ENCODE measurements at regions not wholly inside any gene's neighbourhood (a gene's known extent, or its start where the extent isn't known, plus 50 kb on each side); places are given as distances from the start of the nearest gene placed in this dataset.
"Not testable (repeated sequence)": the region's sequence is repeated elsewhere in the genome, so short reads cannot be mapped to it uniquely, and the experiment has no call there.

DNA sequence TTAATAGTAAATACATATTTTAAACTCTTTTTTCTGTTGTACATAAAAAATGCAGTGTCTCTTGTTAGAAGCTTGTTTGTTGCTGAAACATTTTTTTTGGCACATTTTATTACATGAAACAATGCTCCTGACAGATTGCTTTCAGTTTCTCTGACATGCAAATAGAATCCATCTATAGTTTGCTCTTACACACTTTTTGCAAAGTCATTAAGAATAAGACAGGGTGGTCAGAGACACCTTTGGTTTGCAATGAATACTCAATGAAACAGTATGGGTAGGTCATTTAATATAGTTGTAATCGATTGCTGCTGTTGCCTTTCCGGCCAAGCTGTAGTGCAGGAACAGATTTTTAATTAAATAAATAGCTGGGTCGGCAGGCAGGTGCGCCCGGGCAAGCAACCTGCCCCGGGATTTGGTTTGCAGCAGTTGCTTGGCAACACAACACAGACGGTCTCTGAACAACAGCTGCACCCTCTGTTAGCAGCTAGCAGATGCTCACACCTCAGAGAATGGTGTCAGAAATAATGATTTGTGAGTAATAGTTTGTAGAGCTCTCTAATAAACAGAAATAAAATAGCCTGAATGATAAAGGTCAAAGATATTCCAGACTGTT, 115.7 kb upstream of the CACNA2D1 start:
- no peak for DNase-seq

DNA sequence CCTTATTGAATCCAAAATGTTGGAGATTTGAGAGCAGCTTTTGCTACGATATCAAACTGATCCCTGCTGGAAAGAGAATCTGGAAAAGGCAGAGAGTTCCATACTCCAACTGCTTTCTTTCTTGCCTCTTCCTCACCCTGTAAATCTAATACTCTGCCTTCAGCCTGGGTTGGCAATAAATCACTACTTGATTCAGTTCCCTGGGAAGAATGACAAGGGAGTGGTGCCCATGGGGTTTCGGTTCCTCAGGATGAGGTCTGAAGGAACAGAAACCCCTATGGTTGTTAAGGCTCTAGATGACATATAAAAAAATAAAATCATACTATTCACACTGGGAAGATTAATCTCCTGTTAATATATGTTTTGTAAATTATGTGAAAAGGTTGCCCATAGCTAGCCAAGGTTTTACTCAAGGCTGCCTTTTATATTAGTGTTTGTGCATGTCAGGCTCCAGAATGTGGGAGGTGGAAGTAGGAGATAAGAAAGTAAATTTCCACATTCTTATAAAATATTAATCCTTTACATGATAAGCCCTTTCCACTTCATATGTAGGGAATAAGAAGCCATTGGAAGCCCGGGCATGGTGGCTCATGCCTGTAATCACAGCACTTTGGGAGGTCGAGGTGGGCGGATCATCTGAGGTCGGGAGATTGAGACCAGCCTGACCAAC, 106.2 kb upstream of the CACNA2D1 start:
- no peak for DNase-seq

DNA sequence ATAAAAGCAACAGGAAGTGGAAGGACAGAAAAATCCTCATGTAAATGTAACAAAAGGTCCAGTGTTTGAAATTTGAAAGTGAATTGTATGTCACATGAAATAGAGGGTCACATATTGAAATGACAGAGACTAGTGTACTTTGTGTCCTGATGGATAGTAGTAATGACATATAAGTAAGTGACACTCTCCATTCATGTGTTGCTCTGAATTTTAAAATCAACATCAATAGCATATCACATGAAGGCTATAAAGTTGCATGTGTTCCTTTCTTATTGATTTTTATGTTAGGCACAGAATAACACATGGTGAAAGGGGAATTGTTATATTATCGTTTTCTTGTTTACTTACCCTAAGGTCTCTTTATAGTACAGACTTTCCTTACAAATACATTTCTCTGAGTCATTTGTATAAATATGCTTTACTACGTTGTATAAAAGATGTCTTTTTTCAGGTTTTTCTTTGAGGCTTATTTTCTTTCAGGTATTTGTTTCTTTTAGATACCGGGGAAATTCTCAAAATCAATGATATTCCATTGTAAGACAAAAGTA, 104.6 kb upstream of the CACNA2D1 start:
- DNase-seq, result no peak

DNA sequence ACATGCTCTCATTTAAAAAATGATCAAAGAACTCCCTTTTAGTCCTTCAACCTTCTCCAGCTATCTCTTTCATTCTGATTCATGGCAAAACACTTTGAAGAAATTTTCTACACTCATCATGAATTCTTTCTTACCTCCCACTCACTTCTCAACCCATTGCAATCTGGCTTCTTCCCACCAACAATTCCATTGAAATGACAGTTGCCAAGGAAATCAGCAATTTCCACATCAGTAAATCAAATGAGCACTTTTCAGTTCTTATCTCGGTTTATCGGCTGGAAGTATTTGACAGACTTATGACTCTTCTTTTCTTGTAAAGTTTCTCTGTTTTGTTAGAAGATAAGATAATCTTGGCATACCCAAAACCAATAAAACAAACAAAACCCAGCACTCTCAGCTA, 99.1 kb upstream of the CACNA2D1 start:
- no peak for DNase-seq

DNA sequence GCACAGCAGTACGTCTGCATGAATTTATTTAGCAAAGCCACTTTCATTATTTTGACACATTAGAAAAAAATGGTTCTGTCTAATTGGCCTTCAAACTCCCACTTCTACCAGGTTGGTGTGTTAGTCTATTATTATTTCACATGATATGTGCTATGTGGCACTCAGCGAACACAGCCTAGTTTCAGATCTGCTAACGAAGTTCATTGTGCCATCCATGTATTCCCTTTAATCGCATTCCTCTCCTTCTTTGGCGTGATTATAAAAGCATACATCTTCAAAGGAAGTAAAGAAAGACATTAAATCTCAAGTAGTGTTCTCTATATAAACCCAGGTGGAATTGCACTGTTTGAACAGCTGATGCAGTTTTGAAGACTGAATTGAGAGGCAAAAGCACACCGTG, 96.4 kb upstream of the CACNA2D1 start:
- DNase-seq, result no peak

DNA sequence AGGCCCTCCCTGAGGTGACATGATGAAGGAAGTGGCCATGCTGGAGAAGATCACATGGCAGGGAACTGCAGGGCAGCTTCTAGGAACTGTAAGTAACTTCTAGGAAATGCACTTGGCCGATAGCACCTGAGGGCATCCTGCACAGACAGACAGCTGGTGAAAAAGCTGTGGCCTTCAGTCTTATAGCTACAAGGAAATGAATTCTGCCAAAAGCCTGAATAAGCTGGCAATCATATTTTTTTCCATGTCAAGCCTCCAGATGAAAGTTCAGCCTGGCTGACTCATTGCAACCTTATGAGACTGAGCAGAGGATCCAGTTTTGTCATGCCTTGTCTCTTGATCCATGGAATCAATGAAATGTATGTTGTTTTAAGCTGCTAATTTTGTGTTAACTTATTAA, 91.1 kb upstream of the CACNA2D1 start:
- no peak for DNase-seq

DNA sequence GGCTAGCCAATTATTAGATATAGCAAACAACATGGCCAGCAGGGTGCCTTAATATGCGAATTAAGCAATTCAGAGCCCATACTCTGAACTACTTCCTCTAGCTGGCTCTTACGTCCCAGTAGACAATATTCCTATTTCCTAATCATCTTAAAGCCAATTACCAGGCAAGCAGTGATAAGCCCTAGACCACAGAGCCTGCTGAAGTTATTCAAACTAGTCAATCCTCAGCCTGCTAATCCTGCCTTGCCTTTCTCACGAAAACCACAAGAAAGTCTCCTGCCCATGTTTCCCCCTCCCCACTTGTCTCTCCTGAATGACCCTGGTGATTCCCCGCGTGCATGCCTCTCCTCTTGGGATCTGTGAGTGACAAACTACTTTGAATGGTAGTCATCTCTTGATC, 86.8 kb upstream of the CACNA2D1 start:
- DNase-seq, result no peak

DNA sequence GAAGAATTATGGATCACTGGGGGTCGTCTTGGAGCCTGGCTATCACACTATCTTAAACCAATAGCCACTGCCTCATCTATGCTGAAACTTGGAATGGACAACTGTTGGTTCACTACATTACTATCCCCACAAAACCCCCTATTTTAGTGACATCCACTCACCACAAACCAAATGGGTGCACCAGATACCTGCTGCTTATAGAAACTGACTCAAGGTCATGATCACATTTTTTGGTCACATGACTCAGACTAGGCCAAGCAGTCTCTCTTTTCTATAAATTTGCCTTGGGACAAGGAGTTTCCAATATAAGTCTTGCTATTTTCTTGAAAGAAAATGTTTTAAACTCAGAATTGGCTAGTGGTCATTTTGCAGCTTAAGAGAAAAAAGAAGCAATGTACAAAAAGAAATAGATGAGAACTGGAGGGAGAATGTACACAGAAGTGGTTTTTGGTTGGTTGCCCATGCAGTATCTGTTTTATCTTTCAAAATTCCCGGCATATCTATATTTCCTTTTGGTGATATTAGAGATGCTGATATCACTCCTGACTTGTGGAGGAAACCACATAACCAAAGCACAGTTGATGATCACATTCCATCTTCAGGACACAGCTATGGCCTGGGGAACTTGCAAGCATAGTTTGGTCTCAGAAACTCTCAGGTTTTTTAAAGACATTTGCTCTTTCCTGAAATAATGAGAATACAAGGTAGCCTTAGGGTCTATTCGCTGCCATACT, 85.2 kb upstream of the CACNA2D1 start:
- DNase-seq, result no peak

DNA sequence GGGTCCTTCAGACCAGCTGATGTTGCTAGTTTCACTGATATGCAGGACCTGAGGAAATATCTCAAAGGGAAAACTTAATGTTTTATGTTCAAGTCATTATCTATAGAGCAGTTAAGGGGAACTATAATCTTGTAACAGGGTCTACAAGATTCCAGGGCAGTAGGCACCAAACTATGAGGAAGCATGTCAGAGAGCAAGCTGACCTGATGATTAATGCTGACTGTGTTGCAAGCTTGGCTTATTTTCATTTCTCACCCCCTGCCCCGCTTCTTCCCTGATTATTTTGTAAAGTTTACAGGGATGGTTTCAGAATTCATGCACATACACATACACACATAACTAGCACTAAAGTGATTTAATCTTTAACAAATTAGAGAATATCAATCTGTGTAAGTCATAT, 84.3 kb upstream of the CACNA2D1 start:
- no peak for DNase-seq

DNA sequence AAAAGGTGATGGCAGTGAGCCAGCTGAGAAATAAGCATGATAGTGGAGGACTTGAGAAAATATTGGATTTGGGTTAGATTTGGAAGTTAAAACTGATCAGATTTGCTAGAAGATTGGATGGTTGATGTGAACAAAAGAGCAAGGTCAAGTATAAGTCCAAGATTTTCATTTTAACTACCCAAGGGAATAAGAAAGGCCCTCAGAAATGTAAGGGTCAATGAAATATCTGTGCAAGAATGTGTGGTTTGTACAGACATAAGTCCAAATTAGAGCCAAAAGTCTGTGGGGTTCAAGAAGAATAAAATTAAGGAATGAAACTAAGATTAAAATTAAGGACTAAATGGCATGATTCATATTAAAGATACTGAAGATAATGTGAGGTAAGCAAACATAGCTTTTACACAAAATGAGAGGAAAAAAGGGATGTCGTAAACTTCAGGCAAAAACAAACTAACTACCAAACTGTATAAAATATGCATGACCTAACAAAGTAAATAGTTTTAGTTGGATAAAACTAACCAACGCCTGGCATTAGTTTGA, 78.4 kb upstream of the CACNA2D1 start:
- no peak for DNase-seq

DNA sequence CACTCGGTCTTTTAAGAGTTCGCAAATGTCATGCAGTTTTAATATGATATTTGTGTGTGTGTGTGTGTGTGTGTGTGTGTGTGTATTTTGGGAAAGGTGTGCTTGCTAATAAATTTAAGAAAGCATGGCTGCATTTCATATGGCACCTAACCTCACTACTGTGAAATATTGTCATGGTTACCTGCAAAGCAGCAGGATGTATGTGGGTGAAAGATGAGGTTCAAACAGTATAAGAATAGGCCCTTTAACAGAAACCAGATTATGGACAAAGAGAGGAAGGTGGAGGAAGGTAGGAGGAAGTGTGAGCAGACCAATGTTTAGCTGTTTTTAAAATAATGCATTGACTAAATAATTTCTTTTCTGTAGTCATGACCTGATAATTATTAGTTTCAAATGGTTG, 73.5 kb upstream of the CACNA2D1 start:
- no peak for DNase-seq

DNA sequence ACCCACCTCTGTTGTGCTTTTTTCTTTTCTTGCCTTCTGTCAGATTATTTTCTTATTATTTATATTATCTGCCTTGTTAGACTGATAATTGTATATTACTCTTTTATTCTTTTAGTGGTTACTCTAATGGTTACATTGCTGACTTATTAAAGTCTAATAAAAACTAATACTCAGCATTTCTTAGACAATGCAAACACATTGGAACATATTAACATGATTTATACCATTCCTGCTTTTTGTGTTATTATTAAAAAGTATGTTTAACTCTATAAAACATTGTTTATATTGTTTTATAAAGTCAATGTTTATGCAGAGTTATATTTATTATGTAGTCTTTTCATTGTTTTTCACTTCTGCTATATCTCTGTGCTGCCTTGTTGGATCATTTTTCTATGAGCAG, 68.0 kb upstream of the CACNA2D1 start:
- DNase-seq, result no peak

DNA sequence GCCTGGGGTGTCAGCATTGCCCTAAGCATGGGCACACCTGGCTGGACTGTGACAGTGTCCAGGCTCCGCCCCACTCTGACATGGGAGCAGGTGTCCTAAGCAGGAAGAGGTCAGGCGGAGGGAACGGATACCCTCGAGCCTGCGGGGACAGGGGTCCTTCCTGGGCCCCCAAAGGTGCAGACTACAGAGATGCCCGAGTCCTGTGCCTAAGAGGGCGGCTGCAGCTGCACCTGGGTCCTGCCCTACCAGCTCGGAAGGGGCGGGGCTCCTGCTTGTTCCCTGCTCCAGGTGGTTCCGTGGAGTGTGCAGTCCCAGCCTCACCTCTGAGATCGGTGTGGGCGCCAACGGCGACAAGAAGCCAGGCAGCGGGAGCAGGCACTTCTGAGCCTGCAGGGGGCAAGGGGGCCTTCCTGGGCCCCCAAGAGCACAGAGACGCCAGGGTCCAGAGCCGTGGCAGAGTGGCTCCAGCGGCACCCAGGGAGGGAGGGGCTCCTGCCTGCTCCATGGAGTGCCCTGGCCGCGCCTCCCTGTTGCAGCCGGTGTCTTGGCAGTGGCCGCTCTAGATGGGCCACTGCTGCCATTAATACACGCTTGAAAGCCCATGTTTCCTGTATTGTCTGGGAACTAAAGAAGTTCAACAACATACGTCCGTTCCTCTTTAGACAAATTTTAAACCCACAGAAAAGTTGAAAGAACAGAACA, 64.5 kb upstream of the CACNA2D1 start:
- no peak for DNase-seq

DNA sequence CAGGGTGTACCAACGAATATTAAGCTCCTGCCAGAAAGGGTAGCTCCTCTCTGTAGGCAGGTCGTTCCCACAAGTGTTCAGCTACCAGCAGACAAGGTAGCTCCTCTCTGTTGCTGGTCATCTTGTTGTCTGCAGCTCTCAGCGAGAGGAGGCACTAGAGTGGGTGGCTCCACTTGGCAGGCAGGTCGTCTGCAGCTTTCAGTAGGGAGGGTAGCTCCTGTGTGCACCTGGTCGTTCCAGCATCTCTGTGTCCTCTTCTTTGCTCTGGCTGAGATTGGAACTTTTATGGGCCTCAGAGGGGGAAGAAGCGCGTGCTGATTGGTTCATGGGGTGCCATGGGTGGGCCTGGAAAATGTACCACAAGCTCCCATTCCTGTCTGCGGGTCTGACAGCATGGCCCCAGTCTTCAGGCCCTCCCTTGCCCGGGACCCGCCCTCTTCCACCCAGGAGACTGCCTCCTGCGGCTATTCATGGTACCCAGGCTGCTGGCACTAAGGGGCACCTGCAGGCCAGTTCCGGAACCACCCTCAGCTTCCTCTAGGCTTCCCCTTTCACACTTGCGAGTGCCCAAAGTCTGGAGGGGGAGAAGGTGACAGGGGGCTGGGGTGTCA, 63.9 kb upstream of the CACNA2D1 start:
- no peak for DNase-seq

DNA sequence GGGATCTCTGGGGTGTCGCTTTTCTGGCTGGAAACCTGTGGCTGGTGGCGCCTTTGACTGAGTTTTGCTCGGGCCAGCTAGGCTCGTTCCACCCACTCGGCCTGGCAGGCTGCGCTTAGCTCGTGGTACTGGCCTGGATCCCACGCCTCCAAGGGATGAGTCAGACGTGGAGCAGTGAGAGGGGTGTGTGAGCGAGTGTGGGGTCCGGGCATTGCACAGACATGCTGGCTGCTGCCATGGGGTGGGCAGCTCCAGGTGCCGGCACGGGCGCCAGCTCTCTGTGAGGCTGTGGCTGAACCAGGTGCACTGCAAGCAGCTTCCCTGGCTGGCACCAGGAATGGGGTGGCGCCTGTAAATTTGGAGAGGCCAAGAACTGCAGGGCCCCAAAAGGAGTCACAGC, 63.1 kb upstream of the CACNA2D1 start:
- DNase-seq, result no peak

DNA sequence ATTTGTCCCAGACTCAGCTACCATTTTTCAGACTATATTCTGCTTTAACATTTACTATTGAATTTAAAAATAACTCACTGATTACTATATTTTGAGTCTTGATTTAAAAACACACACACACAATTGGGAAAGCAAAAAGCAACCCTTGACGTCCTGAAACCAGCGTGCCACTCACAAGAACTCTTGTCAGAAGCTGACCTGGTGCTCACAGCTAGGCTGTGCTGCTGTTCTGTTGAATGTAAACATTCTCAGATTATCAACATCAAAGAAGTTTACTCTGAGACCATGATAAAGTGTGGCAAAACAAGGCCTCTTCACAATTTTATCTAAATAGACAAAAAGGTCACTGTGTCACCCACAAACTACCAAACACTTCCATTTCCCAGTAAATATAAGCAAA, 62.6 kb upstream of the CACNA2D1 start:
- no peak for DNase-seq

DNA sequence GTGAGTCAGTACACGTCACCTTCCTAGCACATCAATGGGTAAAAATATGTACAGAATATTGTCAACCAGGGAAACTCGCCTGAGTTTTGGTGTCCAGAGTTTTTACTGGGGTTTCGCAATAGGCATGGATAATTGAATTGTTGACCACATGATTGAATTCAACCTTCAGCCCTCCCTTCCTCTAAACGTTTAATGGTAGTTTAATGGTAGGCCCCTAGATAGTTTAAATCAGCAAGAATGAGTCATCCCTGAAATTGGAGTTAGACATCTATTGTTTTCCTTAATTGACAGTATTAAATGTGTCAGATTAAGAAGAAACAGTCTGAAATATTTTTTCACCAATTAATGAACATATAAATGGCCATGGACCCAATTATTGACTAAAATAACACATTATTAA, 57.8 kb upstream of the CACNA2D1 start:
- no peak for DNase-seq

DNA sequence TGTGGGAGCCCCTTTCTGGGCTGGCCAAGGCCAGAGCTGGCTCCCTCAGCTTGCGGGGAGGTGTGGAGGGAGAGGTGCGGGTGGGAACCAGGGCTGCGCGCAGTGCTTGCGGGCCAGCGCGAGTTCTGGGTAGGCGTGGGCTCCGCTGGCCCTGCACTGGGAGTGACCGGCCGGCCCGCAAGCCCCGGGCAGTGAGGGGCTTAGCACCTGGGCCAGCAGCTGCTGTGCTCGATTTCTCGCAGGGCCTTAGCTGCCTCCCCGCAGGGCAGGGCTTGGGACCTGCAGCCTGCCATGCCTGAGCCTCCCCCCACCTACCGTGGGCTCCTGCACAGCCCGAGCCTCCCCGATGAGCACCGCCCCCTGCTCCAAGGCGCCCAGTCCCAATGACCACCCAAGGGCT, 56.0 kb upstream of the CACNA2D1 start:
- not testable (repeated sequence) for DNase-seq

DNA sequence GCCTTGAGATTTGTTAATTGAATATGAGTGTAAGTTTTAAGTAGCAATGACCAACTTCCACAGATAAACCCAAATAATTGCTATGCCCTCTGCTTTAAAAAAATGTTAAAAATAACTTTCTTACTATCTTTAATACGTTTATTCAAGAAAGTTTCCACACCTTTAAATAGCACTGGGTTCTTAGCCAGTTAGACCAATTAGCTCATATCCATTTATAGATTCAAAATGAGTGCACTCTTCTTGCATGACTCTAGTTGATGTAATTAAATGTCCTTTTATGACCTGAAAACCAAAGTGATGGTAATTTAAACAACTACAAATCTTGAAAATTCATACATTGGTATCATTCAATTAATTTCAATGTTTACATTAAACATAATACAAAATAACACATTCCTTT, 50.8 kb upstream of the CACNA2D1 start:
- DNase-seq, result no peak
